ENCODE measurements at regions not wholly inside any gene's neighbourhood (a gene's known extent, or its start where the extent isn't known, plus 50 kb on each side); places are given as distances from the start of the nearest gene placed in this dataset.

DNA sequence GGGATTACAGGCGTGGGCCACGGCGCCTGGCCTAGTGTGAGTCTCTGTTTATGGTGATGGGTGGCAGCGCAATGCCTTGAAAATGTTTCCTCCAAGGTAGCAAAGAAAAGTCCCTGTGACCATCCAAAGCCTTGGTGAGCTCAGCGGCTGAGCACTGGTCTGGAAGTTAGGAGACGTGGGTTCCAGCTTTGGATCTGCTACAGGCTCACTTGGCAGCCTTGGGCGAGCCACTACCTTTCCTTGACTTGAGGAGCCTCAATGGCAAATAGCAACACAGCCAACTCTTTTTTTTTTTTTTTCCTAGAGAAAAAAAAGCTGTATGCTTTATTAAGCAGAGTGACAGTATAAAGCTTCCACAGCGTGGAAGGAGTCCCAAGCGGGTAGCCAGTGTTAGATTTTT is 61.3 kb upstream of the RASD2 start:
- no peak for DNase-seq (ENCODE audit: low spot score)
- no CpG with 5 or more reads among the region's 9 CpGs for WGBS, 2 donors (ENCODE audit: extremely low coverage in 2 of 2, insufficient read length in 2 of 2, insufficient replicate concordance in 1 of 2)
- H3K4me2 ChIP-seq (ENCODE audit: insufficient read depth, low read length, poor library complexity, severe bottlenecking): no peak overlapping the region
- peaks cover 0 to 16% (median 0%) of the 10 kb centered on the region in 3 experiments for H3K27me3 ChIP-seq (ENCODE audit: control insufficient read depth in 3 of 3, insufficient read depth in 3 of 3, low read depth in 1 of 3, low read length in 3 of 3)
- H2AK5ac ChIP-seq (ENCODE audit: low read depth, low read length): no peak overlapping the region
- no peaks in the 10 kb centered on the region for H3K36me3 ChIP-seq (replicated peaks in 1 of 2; ENCODE audit: control insufficient read depth in 2 of 2, insufficient read depth in 2 of 2, low read length in 2 of 2)
- H2BK12ac ChIP-seq (ENCODE audit: low read length): no peak overlapping the region
- no peak overlapping the region for H3K18ac ChIP-seq (ENCODE audit: low read length)
- no peak overlapping the region for H4K91ac ChIP-seq (ENCODE audit: low read depth, low read length, poor library complexity)
- H3K9ac ChIP-seq (ENCODE audit: low read depth, low read length, poor library complexity): no peak overlapping the region
- H3K79me1 ChIP-seq (ENCODE audit: low read depth, low read length): no peaks in the 10 kb centered on the region
- no peak overlapping the region for H3K23ac ChIP-seq (ENCODE audit: low read depth, low read length, poor library complexity)
- no peak overlapping the region for H2AFZ ChIP-seq (ENCODE audit: low read length)
- H3K4ac ChIP-seq (ENCODE audit: low read length): no peak overlapping the region
- no peak overlapping the region for H2BK120ac ChIP-seq (ENCODE audit: low read depth, low read length)
- peaks cover 0 to 2% of the 10 kb centered on the region in 2 donors for H3K9me3 ChIP-seq (replicated peaks in 1 of 2; ENCODE audit: control insufficient read depth in 2 of 2, insufficient read depth in 1 of 2, low read depth in 1 of 2, low read length in 2 of 2)
- peaks cover 0 to 5% of the 10 kb centered on the region in 2 donors for H3K4me1 ChIP-seq (ENCODE audit: control insufficient read depth in 2 of 2, insufficient read depth in 1 of 2, low read depth in 1 of 2, low read length in 2 of 2)
- no peak overlapping the region for H4K8ac ChIP-seq (ENCODE audit: low read depth, low read length)
- H3K14ac ChIP-seq (ENCODE audit: low read length): no peak overlapping the region
- no peak overlapping the region for H3K27ac ChIP-seq (replicated peaks; ENCODE audit: low read length)
- H2BK5ac ChIP-seq (ENCODE audit: low read length): no peak overlapping the region
- H3K4me3 ChIP-seq (ENCODE audit: low read length in 2 of 2): no peak overlapping the region
- no peak overlapping the region for H2BK15ac ChIP-seq (ENCODE audit: low read length)

DNA sequence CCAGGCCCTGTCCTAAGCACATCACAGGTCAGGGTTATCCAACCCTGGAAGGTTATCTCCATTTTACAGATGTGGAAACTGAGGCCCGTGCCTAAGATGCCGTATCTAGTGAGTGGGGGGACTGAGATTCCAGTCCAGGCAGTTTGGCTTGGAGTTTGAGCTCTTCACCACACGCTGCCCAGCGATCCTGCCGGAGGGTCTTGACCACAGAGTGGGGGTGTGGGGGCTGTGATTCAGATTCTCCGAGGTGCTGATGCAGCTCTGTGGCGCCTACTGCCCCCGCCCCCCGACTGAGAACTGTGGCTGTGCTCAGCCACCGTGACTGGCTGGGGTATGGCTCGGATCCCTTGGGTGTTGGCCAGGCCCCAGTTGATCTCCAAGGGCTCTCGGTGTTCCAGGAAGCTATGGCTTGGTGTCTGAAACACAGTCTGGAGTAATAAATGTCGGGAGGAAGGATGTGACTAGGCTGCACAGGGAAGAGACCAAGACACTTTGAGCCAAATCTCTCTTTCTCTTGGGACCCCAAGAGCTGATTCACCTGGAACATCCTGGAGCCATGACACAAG is 60.6 kb upstream of the RASD2 start:
- Histone ChIP-seq H3K14ac (ENCODE audit: low read length) (no peak overlapping the region), H3K4me1 (ENCODE audit: control insufficient read depth in 2 of 2, insufficient read depth in 1 of 2, low read depth in 1 of 2, low read length in 2 of 2) (peaks cover 0 to 5% of the 10 kb centered on the region in 2 donors), H4K91ac (ENCODE audit: low read depth, low read length, poor library complexity) (no peak overlapping the region), H3K36me3 (replicated peaks in 1 of 2; ENCODE audit: control insufficient read depth in 2 of 2, insufficient read depth in 2 of 2, low read length in 2 of 2) (no peaks in the 10 kb centered on the region), H2AK5ac (ENCODE audit: low read depth, low read length) (no peak overlapping the region), H2BK120ac (ENCODE audit: low read depth, low read length) (no peak overlapping the region), H3K4me3 (ENCODE audit: low read length in 2 of 2) (no peak overlapping the region), H3K4me2 (ENCODE audit: insufficient read depth, low read length, poor library complexity, severe bottlenecking) (no peak overlapping the region), H3K27ac (replicated peaks; ENCODE audit: low read length) (no peak overlapping the region), H2BK5ac (ENCODE audit: low read length) (no peak overlapping the region), H2BK12ac (ENCODE audit: low read length) (no peak overlapping the region), H3K79me1 (ENCODE audit: low read depth, low read length) (no peaks in the 10 kb centered on the region), H3K9me3 (replicated peaks in 1 of 2; ENCODE audit: control insufficient read depth in 2 of 2, insufficient read depth in 1 of 2, low read depth in 1 of 2, low read length in 2 of 2) (peaks cover 0 to 2% of the 10 kb centered on the region in 2 donors), H3K4ac (ENCODE audit: low read length) (no peak overlapping the region), H3K9ac (ENCODE audit: low read depth, low read length, poor library complexity) (no peak overlapping the region), H2BK15ac (ENCODE audit: low read length) (no peak overlapping the region), H2AFZ (ENCODE audit: low read length) (no peak overlapping the region), H3K23ac (ENCODE audit: low read depth, low read length, poor library complexity) (no peak overlapping the region), H4K8ac (ENCODE audit: low read depth, low read length) (no peak overlapping the region), H3K18ac (ENCODE audit: low read length) (no peak overlapping the region), H3K27me3 (ENCODE audit: control insufficient read depth in 3 of 3, insufficient read depth in 3 of 3, low read depth in 1 of 3, low read length in 3 of 3) (peaks cover 0 to 16% (median 0%) of the 10 kb centered on the region in 3 experiments)
- WGBS, 2 donors (ENCODE audit: extremely low coverage in 2 of 2, insufficient read length in 2 of 2, insufficient replicate concordance in 1 of 2): no CpG with 5 or more reads among the region's 13 CpGs
- DNase-seq (ENCODE audit: low spot score): no peak

- Histone ChIP-seq H3K79me1 (ENCODE audit: low read depth, low read length) (no peaks in the 10 kb centered on the region), H2AK5ac (ENCODE audit: low read depth, low read length) (no peak overlapping the region), H3K27ac (replicated peaks; ENCODE audit: low read length) (no peak overlapping the region), H2BK5ac (ENCODE audit: low read length) (no peak overlapping the region), H3K23ac (ENCODE audit: low read depth, low read length, poor library complexity) (no peak overlapping the region), H3K36me3 (replicated peaks in 1 of 2; ENCODE audit: control insufficient read depth in 2 of 2, insufficient read depth in 2 of 2, low read length in 2 of 2) (no peaks in the 10 kb centered on the region), H3K4me2 (ENCODE audit: insufficient read depth, low read length, poor library complexity, severe bottlenecking) (no peak overlapping the region), H3K18ac (ENCODE audit: low read length) (peak overlapping the region; percentile 23), H2BK12ac (ENCODE audit: low read length) (no peak overlapping the region), H3K4ac (ENCODE audit: low read length) (no peak overlapping the region), H2BK120ac (ENCODE audit: low read depth, low read length) (no peak overlapping the region), H4K8ac (ENCODE audit: low read depth, low read length) (no peak overlapping the region), H3K4me1 (ENCODE audit: control insufficient read depth in 2 of 2, insufficient read depth in 1 of 2, low read depth in 1 of 2, low read length in 2 of 2) (peaks cover 0 to 7% of the 10 kb centered on the region in 2 donors), H3K14ac (ENCODE audit: low read length) (no peak overlapping the region), H2BK15ac (ENCODE audit: low read length) (no peak overlapping the region), H4K91ac (ENCODE audit: low read depth, low read length, poor library complexity) (no peak overlapping the region), H3K4me3 (ENCODE audit: low read length in 2 of 2) (no peak overlapping the region), H3K9me3 (replicated peaks in 1 of 2; ENCODE audit: control insufficient read depth in 2 of 2, insufficient read depth in 1 of 2, low read depth in 1 of 2, low read length in 2 of 2) (peaks cover 0 to 2% of the 10 kb centered on the region in 2 donors), H3K27me3 (ENCODE audit: control insufficient read depth in 3 of 3, insufficient read depth in 3 of 3, low read depth in 1 of 3, low read length in 3 of 3) (peaks cover 0 to 21% (median 0%) of the 10 kb centered on the region in 3 experiments), H3K9ac (ENCODE audit: low read depth, low read length, poor library complexity) (peak overlapping the region; percentile 34), H2AFZ (ENCODE audit: low read length) (peak overlapping the region; percentile 29)
- WGBS, 2 donors (ENCODE audit: extremely low coverage in 2 of 2, insufficient read length in 2 of 2, insufficient replicate concordance in 1 of 2): no CpG with 5 or more reads among the region's 22 CpGs
- no peak for DNase-seq (ENCODE audit: low spot score)
Measured at GRCh38 chr22:35480627-35481550, 59.7 kb upstream of the RASD2 start.

DNA sequence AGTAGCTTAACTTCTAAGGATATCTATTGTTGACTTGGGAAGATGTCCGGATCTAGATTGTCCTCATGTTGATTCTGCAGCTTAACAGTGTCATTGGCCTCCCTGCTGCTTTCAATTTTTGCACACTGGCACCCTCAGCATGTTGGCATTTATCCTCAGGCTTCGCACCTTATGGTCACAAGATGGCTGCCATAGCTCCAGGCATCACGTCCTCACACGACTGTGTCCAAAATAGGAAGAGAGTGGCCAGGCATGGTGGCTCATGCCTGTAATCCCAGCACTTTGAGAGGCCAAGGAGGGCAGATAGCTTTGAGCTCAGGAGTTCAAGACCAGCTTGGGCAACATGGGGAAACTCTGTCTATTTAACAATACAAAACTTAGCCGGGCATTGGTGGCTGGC is 58.3 kb upstream of the RASD2 start:
- Histone ChIP-seq H3K4ac (ENCODE audit: low read length) (no peak overlapping the region), H3K9ac (ENCODE audit: low read depth, low read length, poor library complexity) (no peak overlapping the region), H2AK5ac (ENCODE audit: low read depth, low read length) (no peak overlapping the region), H2BK12ac (ENCODE audit: low read length) (no peak overlapping the region), H2BK15ac (ENCODE audit: low read length) (no peak overlapping the region), H2BK120ac (ENCODE audit: low read depth, low read length) (no peak overlapping the region), H3K79me1 (ENCODE audit: low read depth, low read length) (no peaks in the 10 kb centered on the region), H3K9me3 (replicated peaks in 1 of 2; ENCODE audit: control insufficient read depth in 2 of 2, insufficient read depth in 1 of 2, low read depth in 1 of 2, low read length in 2 of 2) (peaks cover 0 to 2% of the 10 kb centered on the region in 2 donors), H3K27ac (replicated peaks; ENCODE audit: low read length) (no peak overlapping the region), H3K4me3 (ENCODE audit: low read length in 2 of 2) (no peak overlapping the region), H3K36me3 (replicated peaks in 1 of 2; ENCODE audit: control insufficient read depth in 2 of 2, insufficient read depth in 2 of 2, low read length in 2 of 2) (no peaks in the 10 kb centered on the region), H2BK5ac (ENCODE audit: low read length) (no peak overlapping the region), H4K8ac (ENCODE audit: low read depth, low read length) (no peak overlapping the region), H3K18ac (ENCODE audit: low read length) (no peak overlapping the region), H2AFZ (ENCODE audit: low read length) (no peak overlapping the region), H4K91ac (ENCODE audit: low read depth, low read length, poor library complexity) (no peak overlapping the region), H3K4me1 (ENCODE audit: control insufficient read depth in 2 of 2, insufficient read depth in 1 of 2, low read depth in 1 of 2, low read length in 2 of 2) (peaks cover 0 to 5% of the 10 kb centered on the region in 2 donors), H3K27me3 (ENCODE audit: control insufficient read depth in 3 of 3, insufficient read depth in 3 of 3, low read depth in 1 of 3, low read length in 3 of 3) (peaks cover 0 to 21% (median 2%) of the 10 kb centered on the region in 3 experiments), H3K4me2 (ENCODE audit: insufficient read depth, low read length, poor library complexity, severe bottlenecking) (no peak overlapping the region), H3K14ac (ENCODE audit: low read length) (no peak overlapping the region), H3K23ac (ENCODE audit: low read depth, low read length, poor library complexity) (no peak overlapping the region)
- WGBS, 2 donors (ENCODE audit: extremely low coverage in 2 of 2, insufficient read length in 2 of 2, insufficient replicate concordance in 1 of 2): no CpG with 5 or more reads among the region's 5 CpGs
- no peak for DNase-seq (ENCODE audit: low spot score)

Data from neuronal stem cell (in vitro differentiated cells).